HepG2 (cell line): ENCODE measurements at regions not wholly inside any gene's neighbourhood (a gene's known extent, or its start where the extent isn't known, plus 50 kb on each side); places are given as distances from the start of the nearest gene placed in this dataset.

ENCODE experiments used
- ARID2 ChIP-seq: sonication (generic); formaldehyde crosslinking; IDR thresholded peaks from 2 replicates; pipeline ENCODE4 v1.8.1; 2022; ENCODE audit warnings: mild to moderate bottlenecking, missing genetic modification reagents, borderline replicate concordance
- ARID5B ChIP-seq: IDR thresholded peaks from 2 replicates; pipeline ENCODE4 v1.4.0; 2020; ENCODE audit warnings: mild to moderate bottlenecking, missing genetic modification reagents
- CTCF ChIP-seq: sonication (generic); formaldehyde crosslinking; IDR thresholded peaks from 2 replicates; pipeline ENCODE4 v1.5.0; 2020; ENCODE audit warnings: mild to moderate bottlenecking, missing genetic modification reagents, moderate library complexity
- DPF2 ChIP-seq: sonication (generic); formaldehyde crosslinking; IDR thresholded peaks from 2 replicates; pipeline ENCODE4 v1.4.0; 2020; ENCODE audit warnings: mild to moderate bottlenecking, low read depth, missing genetic modification reagents, borderline replicate concordance
- EZH2 ChIP-seq: conservative IDR thresholded peaks from 2 replicates; pipeline ENCODE4 v1.6.1; 2012; ENCODE audit warnings: mild to moderate bottlenecking, low read depth, low read length, moderate library complexity
- REPIN1 ChIP-seq: sonication (generic); formaldehyde crosslinking; IDR thresholded peaks from 2 replicates; pipeline ENCODE4 v1.8.0; 2022; ENCODE audit warnings: missing genetic modification reagents, low read depth, mild to moderate bottlenecking, borderline replicate concordance
- SRSF4 ChIP-seq: fragments of 200-400 bp; formaldehyde crosslinking; IDR thresholded peaks from one replicate; pipeline ENCODE4 v1.6.1; 2018; ENCODE audit warnings: mild to moderate bottlenecking, low read depth, low read length, moderate library complexity; ENCODE audit not compliant: poor library complexity, severe bottlenecking
- TCF12 ChIP-seq, 2 experiments: fragments of 450-650 bp in 1 of 2; sonication (generic) in 1 of 2; formaldehyde crosslinking in 1 of 2; IDR thresholded peaks; 2 replicates each; pipeline versions ENCODE4 v1.6.1 to v1.8.0; 2017 to 2022; ENCODE audit warnings: antibody characterized with exemption in 1 of 2, mild to moderate bottlenecking in 1 of 2, missing genetic modification reagents in 1 of 2, moderate library complexity in 1 of 2
- TEAD3 ChIP-seq: optimal IDR thresholded peaks from 2 replicates; pipeline ENCODE3; 2016; ENCODE audit warnings: borderline replicate concordance
- ZNF576 ChIP-seq: sonication (generic); formaldehyde crosslinking; IDR thresholded peaks from 2 replicates; pipeline ENCODE4 v1.4.0; 2020; ENCODE audit warnings: mild to moderate bottlenecking, missing genetic modification reagents

GRCh38 chr15:62931650-62932049 is 110.9 kb upstream of the TPM1 start:
- TF ChIP-seq CTCF (CRISPR knock-in tag) (no peak), REPIN1 (CRISPR knock-in tag) (no peak), TEAD3 (CRISPR knock-in tag) (no peak), EZH2 (no peak), ARID5B (CRISPR knock-in tag) (no peak), ZNF576 (no peak), DPF2 (CRISPR knock-in tag) (no peak), ARID2 (CRISPR knock-in tag) (no peak), TCF12 (IDR thresholded peaks at IDR 0.05) (no peak), TCF12 (CRISPR knock-in tag; IDR thresholded peaks at IDR 0.05) (no peak), SRSF4 (no peak)
